Skeletal muscle satellite cell (primary cell): ENCODE measurements at regions not wholly inside any gene's neighbourhood (a gene's known extent, or its start where the extent isn't known, plus 50 kb on each side); places are given as distances from the start of the nearest gene placed in this dataset.

Experiments
- H3K27me3 ChIP-seq: 2 replicates; pipeline ENCODE4 v1.7.0; 2013; ENCODE audit warnings: low read length; ENCODE audit not compliant: control insufficient read depth, insufficient read depth
- H3K36me3 ChIP-seq: 2 replicates; pipeline ENCODE4 v1.7.0; 2013; ENCODE audit warnings: mild to moderate bottlenecking, control low read depth, low read length; ENCODE audit not compliant: insufficient read depth
- H3K4me1 ChIP-seq: 2 replicates; pipeline ENCODE4 v1.7.0; 2013; ENCODE audit warnings: low read length; ENCODE audit not compliant: control insufficient read depth, insufficient read depth
- H3K4me2 ChIP-seq: 2 replicates; pipeline ENCODE4 v1.7.0; 2013; ENCODE audit warnings: mild to moderate bottlenecking, low read length
- H3K4me3 ChIP-seq: 2 replicates; pipeline ENCODE4 v1.7.0; 2013; ENCODE audit warnings: low read length
- H3K9ac ChIP-seq: 2 replicates; pipeline ENCODE4 v1.7.0; 2013; ENCODE audit warnings: mild to moderate bottlenecking, low read depth, low read length, moderate library complexity
- H3K9me3 ChIP-seq: replicated peaks from 2 replicates; pipeline ENCODE4 v1.7.0; 2013; ENCODE audit warnings: mild to moderate bottlenecking, control low read depth, low read length

- Histone ChIP-seq H3K9ac (no peak overlapping the region), H3K4me1 (no peaks in the 10 kb centered on the region), H3K27me3 (no peaks in the 10 kb centered on the region), H3K9me3 (no peaks in the 10 kb centered on the region), H3K36me3 (no peaks in the 10 kb centered on the region), H3K4me3 (no peak overlapping the region), H3K4me2 (no peak overlapping the region)
Measured at GRCh38 chr4:62471021-62471420, 1270.9 kb downstream of the ADGRL3 start.

GRCh38 chr4:62470421-62470983 is 1270.4 kb downstream of the ADGRL3 start:
- no peaks in the 10 kb centered on the region for H3K9me3 ChIP-seq
- no peaks in the 10 kb centered on the region for H3K36me3 ChIP-seq
- H3K9ac ChIP-seq = no peak overlapping the region
- H3K4me3 ChIP-seq = no peak overlapping the region
- H3K4me2 ChIP-seq = no peak overlapping the region
- no peaks in the 10 kb centered on the region for H3K4me1 ChIP-seq
- no peaks in the 10 kb centered on the region for H3K27me3 ChIP-seq

- Histone ChIP-seq H3K4me1 (no peaks in the 10 kb centered on the region), H3K9me3 (no peaks in the 10 kb centered on the region), H3K4me3 (no peak overlapping the region), H3K27me3 (no peaks in the 10 kb centered on the region), H3K36me3 (no peaks in the 10 kb centered on the region), H3K4me2 (no peak overlapping the region), H3K9ac (no peak overlapping the region)
Measured at GRCh38 chr4:62470020-62470419, 1269.9 kb downstream of the ADGRL3 start.

GRCh38 chr4:62461961-62462360 is 1261.8 kb downstream of the ADGRL3 start:
- Histone ChIP-seq H3K4me2 (no peak overlapping the region), H3K36me3 (no peaks in the 10 kb centered on the region), H3K9ac (no peak overlapping the region), H3K9me3 (no peaks in the 10 kb centered on the region), H3K4me1 (no peaks in the 10 kb centered on the region), H3K4me3 (no peak overlapping the region), H3K27me3 (no peaks in the 10 kb centered on the region)

GRCh38 chr4:62460329-62460728 is 1260.2 kb downstream of the ADGRL3 start:
- Histone ChIP-seq H3K4me3 (no peak overlapping the region), H3K4me2 (no peak overlapping the region), H3K4me1 (no peaks in the 10 kb centered on the region), H3K9me3 (no peaks in the 10 kb centered on the region), H3K9ac (no peak overlapping the region), H3K27me3 (no peaks in the 10 kb centered on the region), H3K36me3 (no peaks in the 10 kb centered on the region)

GRCh38 chr4:62457356-62457755 is 1257.2 kb downstream of the ADGRL3 start:
- no peak overlapping the region for H3K4me2 ChIP-seq
- no peaks in the 10 kb centered on the region for H3K9me3 ChIP-seq
- H3K4me3 ChIP-seq = no peak overlapping the region
- H3K27me3 ChIP-seq = no peaks in the 10 kb centered on the region
- no peaks in the 10 kb centered on the region for H3K36me3 ChIP-seq
- H3K9ac ChIP-seq = no peak overlapping the region
- no peaks in the 10 kb centered on the region for H3K4me1 ChIP-seq

- no peaks in the 10 kb centered on the region for H3K4me1 ChIP-seq
- H3K4me2 ChIP-seq = no peak overlapping the region
- no peaks in the 10 kb centered on the region for H3K27me3 ChIP-seq
- H3K4me3 ChIP-seq = no peak overlapping the region
- no peaks in the 10 kb centered on the region for H3K36me3 ChIP-seq
- H3K9ac ChIP-seq = no peak overlapping the region
- no peaks in the 10 kb centered on the region for H3K9me3 ChIP-seq
Measured at GRCh38 chr4:62455871-62456270, 1255.7 kb downstream of the ADGRL3 start.

GRCh38 chr4:62454535-62454934 is 1254.4 kb downstream of the ADGRL3 start:
- H3K4me2 ChIP-seq = no peak overlapping the region
- no peak overlapping the region for H3K4me3 ChIP-seq
- H3K4me1 ChIP-seq = no peaks in the 10 kb centered on the region
- no peaks in the 10 kb centered on the region for H3K27me3 ChIP-seq
- no peak overlapping the region for H3K9ac ChIP-seq
- H3K9me3 ChIP-seq = no peaks in the 10 kb centered on the region
- no peaks in the 10 kb centered on the region for H3K36me3 ChIP-seq

- Histone ChIP-seq H3K27me3 (no peaks in the 10 kb centered on the region), H3K4me2 (no peak overlapping the region), H3K4me1 (no peaks in the 10 kb centered on the region), H3K36me3 (no peaks in the 10 kb centered on the region), H3K9me3 (no peaks in the 10 kb centered on the region), H3K9ac (no peak overlapping the region), H3K4me3 (no peak overlapping the region)
Measured at GRCh38 chr4:62450740-62451139, 1250.6 kb downstream of the ADGRL3 start.

- Histone ChIP-seq H3K4me1 (no peaks in the 10 kb centered on the region), H3K27me3 (no peaks in the 10 kb centered on the region), H3K4me3 (no peak overlapping the region), H3K9ac (no peak overlapping the region), H3K9me3 (no peaks in the 10 kb centered on the region), H3K36me3 (no peaks in the 10 kb centered on the region), H3K4me2 (no peak overlapping the region)
Measured at GRCh38 chr4:62449538-62449937, 1249.4 kb downstream of the ADGRL3 start.

GRCh38 chr4:62448911-62449310 is 1248.8 kb downstream of the ADGRL3 start:
- Histone ChIP-seq H3K4me2 (no peak overlapping the region), H3K4me1 (no peaks in the 10 kb centered on the region), H3K9ac (no peak overlapping the region), H3K4me3 (no peak overlapping the region), H3K36me3 (no peaks in the 10 kb centered on the region), H3K27me3 (no peaks in the 10 kb centered on the region), H3K9me3 (no peaks in the 10 kb centered on the region)

- Histone ChIP-seq H3K4me2 (no peak overlapping the region), H3K9me3 (no peaks in the 10 kb centered on the region), H3K4me3 (no peak overlapping the region), H3K36me3 (no peaks in the 10 kb centered on the region), H3K27me3 (no peaks in the 10 kb centered on the region), H3K4me1 (no peaks in the 10 kb centered on the region), H3K9ac (no peak overlapping the region)
Measured at GRCh38 chr4:62439051-62439450, 1238.9 kb downstream of the ADGRL3 start.
